ENCODE measurements at regions not wholly inside any gene's neighbourhood (a gene's known extent, or its start where the extent isn't known, plus 50 kb on each side); places are given as distances from the start of the nearest gene placed in this dataset.

- no peak for TF ChIP-seq CTCF (IDR thresholded peaks at IDR 0.05; ENCODE audit: low read depth, low read length, missing control alignments)
- no peak overlapping the region for H3K4me3 ChIP-seq (replicated peaks; ENCODE audit: low read depth, low read length)
- DNase-seq (ENCODE audit: extremely low read depth, low read depth) = no peak
Observed at GRCh38 chr12:127233016-127233415, 1034.0 kb upstream of the TMEM132C start.

GRCh38 chr12:127235761-127236160 lies 1031.2 kb upstream of the TMEM132C start:
- TF ChIP-seq CTCF (IDR thresholded peaks at IDR 0.05; ENCODE audit: low read depth, low read length, missing control alignments) = no peak
- H3K4me3 ChIP-seq (replicated peaks; ENCODE audit: low read depth, low read length) = no peak overlapping the region
- no peak for DNase-seq (ENCODE audit: extremely low read depth, low read depth)

GRCh38 chr12:127236491-127236890 lies 1030.5 kb upstream of the TMEM132C start:
- no peak for TF ChIP-seq CTCF (IDR thresholded peaks at IDR 0.05; ENCODE audit: low read depth, low read length, missing control alignments)
- no peak overlapping the region for H3K4me3 ChIP-seq (replicated peaks; ENCODE audit: low read depth, low read length)
- no peak for DNase-seq (ENCODE audit: extremely low read depth, low read depth)

- no peak for TF ChIP-seq CTCF (IDR thresholded peaks at IDR 0.05; ENCODE audit: low read depth, low read length, missing control alignments)
- H3K4me3 ChIP-seq (replicated peaks; ENCODE audit: low read depth, low read length) = no peak overlapping the region
- no peak for DNase-seq (ENCODE audit: extremely low read depth, low read depth)
Observed at GRCh38 chr12:127237151-127237550, 1029.8 kb upstream of the TMEM132C start.

- H3K4me3 ChIP-seq (replicated peaks; ENCODE audit: low read depth, low read length) = no peak overlapping the region
- no peak for DNase-seq (ENCODE audit: extremely low read depth, low read depth)
- no peak for TF ChIP-seq CTCF (IDR thresholded peaks at IDR 0.05; ENCODE audit: low read depth, low read length, missing control alignments)
Observed at GRCh38 chr12:127238107-127238506, 1028.9 kb upstream of the TMEM132C start.

GRCh38 chr12:127239781-127240180 lies 1027.2 kb upstream of the TMEM132C start:
- TF ChIP-seq CTCF (IDR thresholded peaks at IDR 0.05; ENCODE audit: low read depth, low read length, missing control alignments) = no peak
- no peak for DNase-seq (ENCODE audit: extremely low read depth, low read depth)
- H3K4me3 ChIP-seq (replicated peaks; ENCODE audit: low read depth, low read length) = no peak overlapping the region

GRCh38 chr12:127240249-127240929 lies 1026.6 kb upstream of the TMEM132C start:
- DNase-seq (ENCODE audit: extremely low read depth, low read depth) = no peak
- TF ChIP-seq CTCF (IDR thresholded peaks at IDR 0.05; ENCODE audit: low read depth, low read length, missing control alignments) = no peak
- no peak overlapping the region for H3K4me3 ChIP-seq (replicated peaks; ENCODE audit: low read depth, low read length)
